ENCODE measurements at regions not wholly inside any gene's neighbourhood (a gene's known extent, or its start where the extent isn't known, plus 50 kb on each side); places are given as distances from the start of the nearest gene placed in this dataset.
A peak's percentile ranks its signal among the peaks of the same experiment; 100 is the strongest.

DNA sequence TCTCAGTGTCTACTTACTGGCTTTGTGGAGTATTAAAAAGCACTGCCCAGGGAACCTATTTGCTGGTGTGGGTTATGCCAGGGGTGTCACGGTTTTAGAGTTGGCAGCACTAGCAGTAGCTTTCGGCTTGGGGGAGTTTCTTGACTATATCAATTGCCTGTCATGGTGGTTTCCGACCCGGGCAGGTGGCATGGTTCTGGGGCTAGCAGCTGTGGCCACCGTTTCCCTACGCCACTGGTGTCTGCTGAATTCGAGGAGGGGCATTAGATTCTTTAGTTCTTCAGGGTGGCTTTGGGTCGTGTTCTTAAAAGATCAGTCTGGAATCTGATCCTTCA lies 55.6 kb upstream of the FOXC1 start:
- ATAC-seq, result peak in 1 of 2 donors; percentile 55
- Mint-ChIP-seq H3K9me3 (no peaks in the 10 kb centered on the region), H3K27ac (peak overlapping the region; percentile 84 to 90), H3K27me3 (no peaks in the 10 kb centered on the region), H3K36me3 (no peaks in the 10 kb centered on the region), H3K4me3 (peak overlapping the region; percentile 90), H3K4me1 (ENCODE audit: low read depth in 2 of 2) (peaks cover 29 to 40% of the 10 kb centered on the region in 2 donors)
- no peak for DNase-seq (ENCODE audit: low spot score)

- Mint-ChIP-seq H3K36me3 (no peaks in the 10 kb centered on the region), H3K4me3 (peak overlapping the region; percentile 90), H3K9me3 (no peaks in the 10 kb centered on the region), H3K4me1 (ENCODE audit: low read depth in 2 of 2) (peaks cover 29 to 40% of the 10 kb centered on the region in 2 donors), H3K27me3 (no peaks in the 10 kb centered on the region), H3K27ac (peak overlapping the region; percentile 84 to 90)
- DNase-seq (ENCODE audit: low spot score) (peak; percentile 68), ATAC-seq (peak; percentile 91 to 94)
Measured at GRCh38 chr6:1554476-1555310, 55.0 kb upstream of the FOXC1 start.

DNA sequence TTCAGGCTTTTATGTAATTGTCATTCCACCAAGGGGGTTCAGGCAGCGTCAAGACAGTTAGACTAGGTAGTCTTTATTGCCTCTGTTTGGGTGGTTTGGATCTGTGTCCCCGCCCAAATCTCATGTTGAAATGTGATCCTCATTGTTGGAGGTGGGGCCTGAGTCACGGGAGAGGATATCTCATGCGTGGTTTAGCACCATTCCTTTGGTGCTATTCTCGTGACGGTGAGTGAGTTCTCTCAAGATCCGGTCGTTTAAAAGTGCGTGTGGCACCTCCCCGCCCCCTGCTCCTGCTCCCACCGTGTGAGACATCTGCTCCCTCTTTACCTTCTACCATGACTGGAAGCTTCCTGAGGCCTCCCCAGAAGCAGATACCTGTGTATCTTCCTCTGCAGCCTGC lies 51.3 kb upstream of the FOXC1 start:
- Mint-ChIP-seq H3K4me3 (no peak overlapping the region), H3K36me3 (no peaks in the 10 kb centered on the region), H3K27ac (no peak overlapping the region), H3K4me1 (ENCODE audit: low read depth in 2 of 2) (peaks cover 19 to 26% of the 10 kb centered on the region in 2 donors), H3K9me3 (no peaks in the 10 kb centered on the region), H3K27me3 (peaks cover 0 to 2% of the 10 kb centered on the region in 2 donors)
- DNase-seq (ENCODE audit: low spot score) (peak; percentile 50), ATAC-seq (no peak)

All from natural killer cell treated with Interleukin-12 subunit alpha and Interleukin-12 subunit beta and Interleukin-15 and Interleukin-18, amount 100 ng/mL, for 72 hours (primary cell).